ENCODE measurements at regions not wholly inside any gene's neighbourhood (a gene's known extent, or its start where the extent isn't known, plus 50 kb on each side); places are given as distances from the start of the nearest gene placed in this dataset.

GRCh38 chr2:19695706-19696105, 206.1 kb downstream of the TTC32 start:
- TF ChIP-seq CTCF (IDR thresholded peaks at IDR 0.05; ENCODE audit: borderline replicate concordance, control extremely low read depth, extremely low read depth, insufficient read depth, missing control alignments): no peak
- no peak for DNase-seq (ENCODE audit: low spot score)
- in situ Hi-C loops (cut with MboI; ENCODE audit: low sequenced_read_pairs, unreplicated experiment): no loop called here

- in situ Hi-C loops (cut with MboI; ENCODE audit: low sequenced_read_pairs, unreplicated experiment): no loop called here
- no peak for TF ChIP-seq CTCF (IDR thresholded peaks at IDR 0.05; ENCODE audit: borderline replicate concordance, control extremely low read depth, extremely low read depth, insufficient read depth, missing control alignments)
Observed at GRCh38 chr2:19691892-19692291, 209.9 kb downstream of the TTC32 start.

GRCh38 chr2:19690429-19690828, 211.4 kb downstream of the TTC32 start:
- in situ Hi-C loops (cut with MboI; ENCODE audit: low sequenced_read_pairs, unreplicated experiment): no loop called here
- DNase-seq (ENCODE audit: low spot score): no peak
- TF ChIP-seq CTCF (IDR thresholded peaks at IDR 0.05; ENCODE audit: borderline replicate concordance, control extremely low read depth, extremely low read depth, insufficient read depth, missing control alignments): no peak

More at GRCh38 chr2:19691892-19692291, 209.9 kb downstream of the TTC32 start:
- DNase-seq (ENCODE audit: low spot score): no peak

- no peak for DNase-seq (ENCODE audit: low spot score)
- TF ChIP-seq CTCF (IDR thresholded peaks at IDR 0.05; ENCODE audit: borderline replicate concordance, control extremely low read depth, extremely low read depth, insufficient read depth, missing control alignments): no peak
- in situ Hi-C loops (cut with MboI; ENCODE audit: low sequenced_read_pairs, unreplicated experiment): no loop called here
Observed at GRCh38 chr2:19689646-19690168, 212.1 kb downstream of the TTC32 start.

- in situ Hi-C loops (cut with MboI; ENCODE audit: low sequenced_read_pairs, unreplicated experiment): no loop called here
- no peak for TF ChIP-seq CTCF (IDR thresholded peaks at IDR 0.05; ENCODE audit: borderline replicate concordance, control extremely low read depth, extremely low read depth, insufficient read depth, missing control alignments)
Observed at GRCh38 chr2:19688059-19688458, 213.7 kb downstream of the TTC32 start.

GRCh38 chr2:19687017-19687659, 214.6 kb downstream of the TTC32 start:
- no peak for TF ChIP-seq CTCF (IDR thresholded peaks at IDR 0.05; ENCODE audit: borderline replicate concordance, control extremely low read depth, extremely low read depth, insufficient read depth, missing control alignments)
- in situ Hi-C loops (cut with MboI; ENCODE audit: low sequenced_read_pairs, unreplicated experiment): no loop called here

More at GRCh38 chr2:19688059-19688458, 213.7 kb downstream of the TTC32 start:
- DNase-seq (ENCODE audit: low spot score): no peak

More at GRCh38 chr2:19687017-19687659, 214.6 kb downstream of the TTC32 start:
- DNase-seq (ENCODE audit: low spot score): no peak
